ENCODE measurements at regions not wholly inside any gene's neighbourhood (a gene's known extent, or its start where the extent isn't known, plus 50 kb on each side); places are given as distances from the start of the nearest gene placed in this dataset.

DNA sequence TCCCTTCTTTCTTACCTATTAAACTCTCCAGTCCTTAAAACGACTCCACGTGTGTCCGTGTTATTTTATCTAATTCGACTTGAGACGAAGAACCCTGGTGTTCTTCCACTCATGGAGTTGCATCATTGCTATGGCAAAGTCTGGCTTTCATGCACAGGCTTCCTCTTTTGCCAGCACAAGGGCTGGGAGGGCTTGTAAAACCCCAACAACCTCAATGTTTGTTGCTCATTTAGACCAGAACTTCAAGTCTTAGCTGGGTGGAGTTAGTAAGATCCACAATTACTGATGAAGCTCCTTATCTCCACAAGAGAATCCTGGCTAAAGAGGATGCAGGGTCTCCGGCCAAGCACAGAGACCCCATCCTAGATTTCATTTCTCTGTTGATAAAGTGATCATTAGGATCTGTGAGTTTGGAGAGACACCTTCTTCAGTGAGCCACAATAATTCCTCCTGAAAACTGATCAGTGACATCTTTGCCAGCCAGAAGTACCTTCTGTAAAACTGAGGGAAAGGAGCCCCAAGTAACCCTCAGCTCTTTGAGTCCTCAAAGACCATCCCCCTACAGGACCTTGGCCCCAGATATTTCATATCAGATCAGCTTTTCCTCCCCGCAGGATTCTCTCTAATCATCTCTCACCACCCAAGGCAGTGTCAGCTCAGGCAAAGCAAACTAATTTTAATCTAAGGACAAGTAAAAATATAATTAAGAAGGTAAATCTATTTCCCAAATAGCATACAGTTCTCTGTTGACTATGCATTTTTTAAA, 514.6 kb downstream of the FUT8 start:
- H3K27me3 Mint-ChIP-seq = peaks cover 63% of the 10 kb centered on the region
- ATAC-seq = no peak
- H3K27ac Mint-ChIP-seq = no peak overlapping the region
- H3K4me1 Mint-ChIP-seq = peaks cover 5% of the 10 kb centered on the region
- H3K9me3 Mint-ChIP-seq = no peaks in the 10 kb centered on the region
- H3K36me3 Mint-ChIP-seq = no peaks in the 10 kb centered on the region
- no peak overlapping the region for H3K4me3 Mint-ChIP-seq

DNA sequence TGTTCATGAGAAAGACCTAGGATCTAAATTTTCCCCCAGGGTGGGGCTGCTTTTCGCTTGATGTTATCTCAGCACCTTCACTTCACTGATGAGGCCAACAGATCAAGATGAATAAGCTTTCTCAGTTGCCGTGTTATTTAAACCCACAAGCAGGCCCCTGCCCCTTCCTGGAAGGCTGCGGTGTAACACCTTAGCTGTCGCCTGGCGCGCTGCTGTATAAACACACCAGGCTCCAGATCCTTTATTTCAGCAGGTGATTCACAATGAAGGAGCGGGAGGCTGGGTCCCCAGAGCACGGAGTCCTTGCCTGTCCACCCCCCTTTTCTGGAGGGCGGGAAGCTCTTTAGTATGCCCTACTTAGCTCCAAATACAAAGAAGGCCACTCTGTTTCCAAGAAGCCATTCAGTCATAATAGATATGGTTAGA, 515.4 kb downstream of the FUT8 start:
- Mint-ChIP-seq H3K4me1 (peaks cover 5% of the 10 kb centered on the region), H3K4me3 (no peak overlapping the region), H3K27me3 (peaks cover 63% of the 10 kb centered on the region), H3K36me3 (no peaks in the 10 kb centered on the region), H3K9me3 (no peaks in the 10 kb centered on the region), H3K27ac (no peak overlapping the region)
- no peak for ATAC-seq

DNA sequence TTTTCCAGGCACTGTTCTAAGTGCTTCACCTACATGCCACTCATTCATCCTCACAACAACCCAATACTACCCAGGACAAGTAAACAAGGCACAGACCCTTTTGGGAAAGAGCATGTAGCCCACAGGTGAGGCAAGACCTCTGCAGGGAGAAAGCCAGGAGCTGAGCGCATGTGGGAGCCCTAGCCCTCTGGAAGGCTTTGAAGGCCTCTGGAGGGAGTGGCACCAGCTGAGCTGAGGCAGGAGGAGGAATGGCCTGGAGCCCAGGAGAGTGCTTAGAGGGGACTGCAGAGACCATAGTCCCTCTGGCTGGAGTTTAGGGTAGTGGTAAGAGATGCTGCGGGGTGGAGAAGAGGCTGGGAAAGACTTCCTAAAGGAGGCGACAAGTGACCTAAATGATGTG, 516.5 kb downstream of the FUT8 start:
- no peak overlapping the region for H3K27ac Mint-ChIP-seq
- peaks cover 5% of the 10 kb centered on the region for H3K4me1 Mint-ChIP-seq
- H3K36me3 Mint-ChIP-seq = no peaks in the 10 kb centered on the region
- peaks cover 54% of the 10 kb centered on the region for H3K27me3 Mint-ChIP-seq
- no peak overlapping the region for H3K4me3 Mint-ChIP-seq
- ATAC-seq = no peak
- H3K9me3 Mint-ChIP-seq = no peaks in the 10 kb centered on the region

DNA sequence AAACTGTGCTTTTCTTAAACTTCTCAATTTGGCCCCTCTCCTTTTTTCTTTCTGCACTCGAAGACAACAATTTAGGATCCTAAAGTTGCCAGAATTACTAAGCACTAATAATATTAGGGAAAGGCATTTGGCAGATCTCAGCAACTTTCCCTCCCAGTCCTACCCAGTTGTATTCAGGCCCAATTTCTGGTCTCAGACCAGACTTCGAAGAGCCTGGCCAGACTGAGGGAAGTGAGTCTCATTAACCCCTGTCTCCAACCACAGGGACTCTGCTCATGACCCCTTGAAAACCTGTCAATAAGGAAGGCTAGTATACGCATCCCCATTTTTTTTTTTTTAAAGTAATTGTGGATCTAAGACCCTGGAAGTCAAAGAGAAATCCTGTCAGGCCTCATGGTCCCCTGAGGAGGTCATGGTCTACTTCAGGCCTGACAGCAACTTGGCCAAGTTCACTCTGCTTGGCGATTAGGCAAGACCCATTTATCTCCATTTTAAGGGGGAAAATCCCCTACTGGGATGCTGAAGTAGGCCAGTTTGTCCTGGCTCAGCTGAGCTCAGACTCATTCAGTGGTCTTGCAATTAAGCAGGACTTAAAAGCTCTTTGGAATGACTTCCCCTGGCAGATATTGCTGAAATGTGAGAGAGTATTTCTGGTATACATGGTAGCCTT, 521.0 kb downstream of the FUT8 start:
- no peaks in the 10 kb centered on the region for H3K36me3 Mint-ChIP-seq
- H3K9me3 Mint-ChIP-seq = no peaks in the 10 kb centered on the region
- no peak overlapping the region for H3K27ac Mint-ChIP-seq
- H3K4me1 Mint-ChIP-seq = no peaks in the 10 kb centered on the region
- H3K27me3 Mint-ChIP-seq = peaks cover 35% of the 10 kb centered on the region
- H3K4me3 Mint-ChIP-seq = no peak overlapping the region
- ATAC-seq = no peak

DNA sequence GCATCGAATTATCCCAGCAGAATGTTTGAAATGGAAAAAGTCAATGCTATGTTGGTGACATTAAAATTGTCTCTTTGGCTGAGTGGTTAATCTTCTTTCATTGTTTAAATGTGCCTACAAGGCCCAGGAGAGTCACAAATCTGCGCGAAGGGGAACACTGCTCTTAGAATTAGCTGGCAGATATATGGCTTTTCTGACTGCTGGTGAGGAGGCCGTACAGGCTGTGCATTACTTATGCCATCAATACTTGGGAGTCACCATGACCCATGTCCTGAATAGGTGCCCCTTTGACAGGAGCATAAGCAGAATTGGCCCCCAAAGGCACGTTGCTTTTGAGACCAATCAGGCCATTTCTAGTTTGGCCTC, 521.5 kb downstream of the FUT8 start:
- Mint-ChIP-seq H3K27me3 (peaks cover 30% of the 10 kb centered on the region), H3K4me3 (no peak overlapping the region), H3K36me3 (no peaks in the 10 kb centered on the region), H3K4me1 (no peaks in the 10 kb centered on the region), H3K27ac (no peak overlapping the region), H3K9me3 (no peaks in the 10 kb centered on the region)
- no peak for ATAC-seq

DNA sequence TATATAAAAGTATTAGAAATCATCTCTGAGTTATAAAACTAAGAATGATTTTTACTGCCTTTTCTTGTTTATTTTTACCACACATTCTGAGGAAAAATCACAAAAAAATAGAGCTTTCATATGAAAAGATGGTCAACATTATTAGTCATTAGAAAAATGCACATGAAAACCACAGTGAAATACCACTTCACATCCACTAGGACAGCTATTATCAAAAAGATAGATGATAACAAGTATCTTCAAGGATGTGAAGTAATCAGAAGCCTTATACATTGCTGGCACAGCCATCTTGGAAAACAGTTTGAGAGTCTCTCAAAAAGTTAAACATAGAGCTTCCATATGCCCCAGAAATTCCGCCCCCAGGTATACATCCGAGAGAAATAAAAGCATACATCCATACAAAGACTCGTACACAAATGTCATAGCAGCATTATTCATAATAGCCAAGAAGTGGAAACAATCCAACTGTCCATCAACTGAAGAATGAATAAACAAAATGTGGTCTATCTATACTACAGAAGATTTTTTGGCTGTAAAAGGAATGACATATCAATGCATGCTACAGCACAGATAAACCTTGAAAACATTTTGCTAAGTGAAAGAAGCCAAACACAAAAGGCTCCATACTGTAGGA, 523.9 kb downstream of the FUT8 start:
- no peak overlapping the region for H3K4me3 Mint-ChIP-seq
- no peak for ATAC-seq
- H3K9me3 Mint-ChIP-seq = no peaks in the 10 kb centered on the region
- H3K36me3 Mint-ChIP-seq = no peaks in the 10 kb centered on the region
- no peaks in the 10 kb centered on the region for H3K4me1 Mint-ChIP-seq
- H3K27me3 Mint-ChIP-seq = peaks cover 27% of the 10 kb centered on the region
- H3K27ac Mint-ChIP-seq = no peak overlapping the region

DNA sequence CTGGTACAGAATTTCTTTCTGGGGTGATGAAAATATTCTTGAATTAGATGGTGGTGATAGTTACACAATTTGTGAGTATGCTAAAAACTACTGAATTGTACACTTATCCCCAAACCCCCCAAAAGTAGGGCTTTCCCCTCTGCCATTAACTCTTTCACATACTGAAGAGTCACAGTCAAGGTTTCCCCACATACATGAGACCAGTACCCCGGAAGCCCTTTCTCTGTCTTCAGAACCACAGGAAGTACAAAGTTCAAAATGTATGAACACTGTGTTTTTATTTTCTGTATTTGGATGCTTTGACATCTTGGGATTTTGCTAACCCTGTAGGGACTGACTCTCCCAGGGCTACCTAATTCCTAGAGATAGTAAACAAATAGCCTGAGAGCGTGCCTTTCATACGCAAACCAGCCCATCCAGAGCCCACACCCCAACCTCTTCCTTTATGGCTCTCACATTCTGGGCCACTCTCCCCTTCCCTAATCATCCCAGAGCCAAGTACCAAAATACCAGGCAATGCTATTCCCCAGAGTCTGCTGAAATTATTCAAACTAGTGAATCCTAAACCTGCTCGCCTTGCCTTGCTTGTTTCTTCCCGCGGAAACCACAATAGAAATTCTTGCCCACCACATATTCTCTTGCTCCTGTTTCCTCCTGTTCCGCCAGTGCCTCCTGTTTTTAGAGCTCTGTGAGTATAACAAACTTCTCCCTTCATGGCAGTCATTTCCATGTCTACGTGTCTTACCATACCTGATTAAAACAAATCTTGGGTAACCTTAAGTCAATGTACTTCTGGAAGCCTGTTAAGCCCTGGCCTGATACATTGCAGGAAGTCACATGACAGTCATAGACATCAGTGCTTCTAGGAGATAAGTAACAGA, 524.8 kb downstream of the FUT8 start:
- Mint-ChIP-seq H3K27ac (no peak overlapping the region), H3K9me3 (no peaks in the 10 kb centered on the region), H3K4me3 (no peak overlapping the region), H3K27me3 (peaks cover 27% of the 10 kb centered on the region), H3K36me3 (no peaks in the 10 kb centered on the region), H3K4me1 (no peaks in the 10 kb centered on the region)
- ATAC-seq = no peak

DNA sequence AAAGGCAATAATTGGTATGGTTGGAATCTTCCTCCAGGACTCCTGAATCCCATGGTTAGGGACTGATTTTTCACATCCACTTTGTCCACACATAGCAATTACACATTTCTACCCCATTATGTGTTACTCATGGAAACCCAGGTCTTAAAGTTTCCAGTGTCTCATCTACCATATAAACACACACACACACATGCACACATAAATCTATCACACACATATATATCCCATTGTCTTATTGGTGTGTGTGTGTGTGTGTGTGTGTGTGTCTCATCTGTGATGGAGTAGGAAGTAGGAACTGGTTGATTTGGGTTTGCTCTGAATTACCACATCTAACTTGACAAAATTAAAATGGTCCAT, 525.4 kb downstream of the FUT8 start:
- Mint-ChIP-seq H3K36me3 (no peaks in the 10 kb centered on the region), H3K4me1 (no peaks in the 10 kb centered on the region), H3K4me3 (no peak overlapping the region), H3K27ac (no peak overlapping the region), H3K27me3 (peaks cover 27% of the 10 kb centered on the region), H3K9me3 (no peaks in the 10 kb centered on the region)
- ATAC-seq = no peak

DNA sequence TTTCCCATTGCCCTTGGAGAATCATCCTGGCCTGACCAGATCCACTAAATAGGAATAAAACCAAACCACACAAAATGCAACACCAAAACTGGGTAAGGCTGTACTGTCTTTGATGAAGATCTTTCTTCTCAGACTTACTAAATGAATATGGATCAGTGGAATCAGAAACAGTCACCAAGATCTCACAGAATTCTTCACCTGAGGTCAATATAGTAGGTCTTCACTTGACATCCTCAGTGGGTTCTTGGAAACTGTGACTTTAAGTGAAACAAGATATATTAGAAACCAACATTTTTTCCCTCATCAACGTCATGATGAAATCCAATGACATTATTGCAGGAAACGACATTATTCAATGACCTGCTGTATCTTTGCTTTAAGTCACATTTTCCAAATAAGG, 526.2 kb downstream of the FUT8 start:
- Mint-ChIP-seq H3K4me3 (no peak overlapping the region), H3K27me3 (peaks cover 27% of the 10 kb centered on the region), H3K4me1 (no peaks in the 10 kb centered on the region), H3K36me3 (no peaks in the 10 kb centered on the region), H3K27ac (no peak overlapping the region), H3K9me3 (no peaks in the 10 kb centered on the region)
- no peak for ATAC-seq

DNA sequence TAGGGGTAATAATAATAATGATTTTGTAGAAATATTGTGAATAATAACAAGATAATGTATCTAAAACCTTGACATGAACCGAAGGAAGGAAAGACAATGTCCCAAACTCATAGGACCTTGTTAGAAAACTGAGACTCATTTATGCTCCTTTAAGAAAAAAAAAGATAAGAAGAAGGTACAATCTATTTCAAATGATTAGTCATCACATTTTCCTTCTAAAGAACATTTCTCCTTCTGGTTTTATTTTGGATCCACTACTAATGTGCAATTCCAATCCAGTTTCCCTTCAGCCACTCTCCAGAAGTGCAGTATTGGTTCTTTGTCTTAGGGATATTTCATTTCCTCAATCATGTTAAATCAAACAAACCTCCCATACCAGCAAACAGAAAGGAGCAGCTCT, 526.7 kb downstream of the FUT8 start:
- Mint-ChIP-seq H3K36me3 (no peaks in the 10 kb centered on the region), H3K27me3 (peaks cover 27% of the 10 kb centered on the region), H3K27ac (no peak overlapping the region), H3K9me3 (no peaks in the 10 kb centered on the region), H3K4me3 (no peak overlapping the region), H3K4me1 (no peaks in the 10 kb centered on the region)
- ATAC-seq = no peak

DNA sequence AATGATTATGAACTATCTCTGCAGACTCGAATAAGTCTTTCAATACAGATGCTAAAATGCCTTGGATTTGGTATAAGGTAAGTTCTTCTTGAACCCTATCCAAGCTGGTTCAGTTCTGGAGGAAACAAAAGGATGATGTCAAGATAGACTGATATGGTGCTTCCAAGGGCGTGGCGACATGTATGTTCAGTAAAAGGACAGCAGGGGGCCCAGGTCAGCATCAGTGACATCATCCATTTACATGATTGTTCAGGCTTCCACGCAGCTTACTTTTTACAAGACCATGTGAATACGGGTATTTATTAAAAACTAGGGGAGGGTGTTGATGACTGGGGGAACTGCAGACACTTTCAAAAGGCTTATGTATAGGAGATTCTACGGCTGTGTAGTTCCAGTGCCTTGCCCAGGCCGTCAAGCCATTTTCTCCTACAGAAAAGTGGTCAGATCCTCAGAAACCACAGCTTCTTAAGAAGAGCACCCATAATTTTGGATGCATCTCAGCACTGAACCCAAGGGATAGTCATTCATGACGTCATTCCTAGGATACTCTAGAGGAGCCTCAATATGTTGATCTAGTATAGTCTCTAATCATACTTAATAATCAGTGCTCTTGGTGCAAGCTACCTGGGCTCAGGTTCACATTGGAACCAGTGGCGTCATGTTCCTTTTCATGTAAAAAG, 527.7 kb downstream of the FUT8 start:
- no peak for ATAC-seq
- Mint-ChIP-seq H3K4me1 (no peaks in the 10 kb centered on the region), H3K4me3 (no peak overlapping the region), H3K27me3 (peaks cover 27% of the 10 kb centered on the region), H3K36me3 (no peaks in the 10 kb centered on the region), H3K9me3 (no peaks in the 10 kb centered on the region), H3K27ac (no peak overlapping the region)

DNA sequence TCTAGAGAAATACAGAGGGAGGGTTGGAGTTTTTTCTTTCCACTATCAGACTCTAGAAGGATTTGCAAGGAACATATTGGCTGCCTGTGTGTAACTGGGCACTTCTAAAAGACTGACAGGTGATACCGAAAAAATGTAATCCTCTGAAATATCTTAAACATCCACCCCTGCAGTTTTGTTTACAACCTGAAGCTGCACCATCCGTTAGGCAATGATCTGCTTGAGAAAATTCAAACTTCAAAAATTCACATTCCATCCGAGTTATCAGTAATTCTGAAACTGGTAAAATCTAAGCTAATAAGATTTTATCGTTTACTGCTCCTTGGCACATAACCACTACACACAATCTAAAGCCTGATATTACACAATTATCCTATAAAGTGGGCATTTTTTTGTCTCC, 528.6 kb downstream of the FUT8 start:
- Mint-ChIP-seq H3K4me3 (no peak overlapping the region), H3K36me3 (no peaks in the 10 kb centered on the region), H3K27ac (no peak overlapping the region), H3K27me3 (peaks cover 34% of the 10 kb centered on the region), H3K4me1 (no peaks in the 10 kb centered on the region), H3K9me3 (no peaks in the 10 kb centered on the region)
- no peak for ATAC-seq

DNA sequence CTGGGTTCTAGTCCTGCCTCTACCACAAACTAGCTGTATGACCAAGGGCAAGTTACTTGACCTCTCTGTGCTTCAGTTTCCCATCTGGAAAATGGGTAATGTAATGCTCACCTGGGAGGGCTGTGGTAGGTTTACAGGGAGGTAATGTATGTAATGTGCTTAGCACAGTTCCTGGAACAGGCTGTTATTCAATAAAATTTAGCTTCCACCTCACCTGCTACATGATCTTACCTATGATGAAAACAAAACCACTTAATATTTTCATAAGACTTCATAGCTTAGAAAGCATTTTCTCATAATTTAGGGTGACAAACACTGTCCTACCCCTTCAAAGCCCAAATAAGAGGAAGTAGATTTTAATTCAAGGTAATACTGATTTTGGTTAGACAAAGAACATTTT, 530.6 kb downstream of the FUT8 start:
- Mint-ChIP-seq H3K36me3 (no peaks in the 10 kb centered on the region), H3K27ac (no peak overlapping the region), H3K4me1 (no peaks in the 10 kb centered on the region), H3K4me3 (no peak overlapping the region), H3K27me3 (peaks cover 38% of the 10 kb centered on the region), H3K9me3 (no peaks in the 10 kb centered on the region)
- ATAC-seq = no peak

DNA sequence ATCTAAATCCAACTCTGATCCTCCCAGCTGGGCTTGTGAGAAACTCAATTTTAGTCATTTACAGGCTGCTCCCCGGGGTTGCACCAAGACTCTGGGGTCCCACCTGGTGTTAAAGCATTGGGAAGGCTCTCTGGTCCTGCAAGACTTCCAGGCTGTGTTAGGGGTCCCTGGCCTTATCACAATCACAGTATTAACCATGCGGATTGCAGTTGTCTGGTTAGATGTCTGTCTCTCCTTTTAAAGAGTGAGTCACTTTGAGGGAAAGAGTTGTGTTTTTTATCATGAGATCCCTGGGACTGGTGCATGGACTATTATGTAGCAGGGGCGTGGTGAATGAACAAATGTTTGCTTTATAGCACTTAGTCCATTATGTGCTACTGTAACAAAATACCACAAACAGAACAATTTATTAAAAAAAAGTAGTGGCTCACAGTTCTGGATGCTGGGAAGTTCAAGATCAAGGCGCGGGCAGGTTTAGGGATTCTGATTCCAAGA, 531.4 kb downstream of the FUT8 start:
- Mint-ChIP-seq H3K4me3 (no peak overlapping the region), H3K9me3 (no peaks in the 10 kb centered on the region), H3K36me3 (no peaks in the 10 kb centered on the region), H3K27me3 (peaks cover 45% of the 10 kb centered on the region), H3K27ac (no peak overlapping the region), H3K4me1 (no peaks in the 10 kb centered on the region)
- no peak for ATAC-seq

DNA sequence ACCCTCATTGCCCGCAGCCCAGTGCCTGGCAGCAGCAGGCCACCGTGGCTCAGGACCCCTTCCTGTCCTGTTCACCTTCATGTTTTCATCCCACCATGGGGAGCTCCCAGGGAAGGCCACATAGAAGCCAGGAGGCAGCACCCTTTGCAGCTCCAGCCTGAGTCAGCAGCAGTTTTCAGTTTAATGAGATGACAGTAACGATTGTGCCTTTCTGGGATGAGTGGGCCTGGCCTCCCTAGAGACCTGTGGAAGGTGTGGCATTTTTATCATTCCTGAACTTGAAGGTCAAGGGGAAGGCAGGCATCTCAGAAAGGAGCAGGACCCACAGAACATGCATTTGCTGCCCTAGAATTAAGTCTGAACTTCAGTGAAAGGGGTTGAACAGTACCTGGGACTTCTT, 532.8 kb downstream of the FUT8 start:
- Mint-ChIP-seq H3K27me3 (peaks cover 47% of the 10 kb centered on the region), H3K4me3 (no peak overlapping the region), H3K27ac (no peak overlapping the region), H3K9me3 (no peaks in the 10 kb centered on the region), H3K4me1 (peaks cover 13% of the 10 kb centered on the region), H3K36me3 (no peaks in the 10 kb centered on the region)
- ATAC-seq = no peak

Measured in stimulated activated memory B cell treated with anti-CD40 and anti-IgM and Interleukin-4, amounts not matched to agents 10 μg/mL and 1 μg/mL and 100 μg/mL, for 72 hours (primary cell).